Fibroblast of peridontal ligament (primary cell): ENCODE measurements at regions not wholly inside any gene's neighbourhood (a gene's known extent, or its start where the extent isn't known, plus 50 kb on each side); places are given as distances from the start of the nearest gene placed in this dataset.
"Not testable (repeated sequence)": the region's sequence is repeated elsewhere in the genome, so short reads cannot be mapped to it uniquely, and the experiment has no call there.

Experiments used
- DNase-seq: peaks from one replicate; pipeline ENCODE4 v3.0.0-alpha.2; 2010; ENCODE audit errors: extremely low read depth

DNA sequence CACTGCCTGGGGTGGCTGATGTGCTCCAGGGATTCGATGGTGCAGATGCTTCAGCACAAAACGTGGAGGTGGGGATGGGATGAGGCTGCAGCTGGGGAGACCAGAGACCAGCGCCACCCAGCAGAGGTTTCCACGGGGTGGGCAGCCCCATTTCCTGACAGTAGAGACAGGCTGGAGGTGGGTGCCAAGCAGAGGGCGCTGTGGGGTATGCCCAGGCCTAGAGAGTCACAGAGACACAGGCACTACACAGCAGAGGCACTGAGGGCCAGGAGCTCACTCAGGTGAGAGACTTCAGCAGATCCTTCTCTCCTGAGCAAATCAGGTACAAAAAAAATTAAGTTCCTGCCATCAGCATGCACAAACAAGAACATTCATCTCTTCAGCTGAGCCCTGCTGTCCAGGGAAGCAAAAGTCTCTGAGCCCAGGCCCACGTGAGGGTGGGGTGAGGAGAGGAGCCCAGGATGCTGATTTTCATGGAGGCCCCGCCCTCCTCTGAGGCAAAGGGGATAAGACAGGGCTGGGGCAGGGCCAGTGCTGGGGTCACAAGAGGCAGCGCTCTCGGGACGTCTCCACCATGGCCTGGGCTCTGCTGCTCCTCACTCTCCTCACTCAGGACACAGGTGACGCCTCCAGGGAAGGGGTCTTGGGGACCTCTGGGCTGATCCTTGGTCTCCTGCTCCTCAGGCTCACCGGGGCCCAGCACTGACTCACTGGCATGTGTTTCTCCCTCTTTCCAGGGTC lies 53.1 kb downstream of the GGTLC2 start:
- no peak for DNase-seq

DNA sequence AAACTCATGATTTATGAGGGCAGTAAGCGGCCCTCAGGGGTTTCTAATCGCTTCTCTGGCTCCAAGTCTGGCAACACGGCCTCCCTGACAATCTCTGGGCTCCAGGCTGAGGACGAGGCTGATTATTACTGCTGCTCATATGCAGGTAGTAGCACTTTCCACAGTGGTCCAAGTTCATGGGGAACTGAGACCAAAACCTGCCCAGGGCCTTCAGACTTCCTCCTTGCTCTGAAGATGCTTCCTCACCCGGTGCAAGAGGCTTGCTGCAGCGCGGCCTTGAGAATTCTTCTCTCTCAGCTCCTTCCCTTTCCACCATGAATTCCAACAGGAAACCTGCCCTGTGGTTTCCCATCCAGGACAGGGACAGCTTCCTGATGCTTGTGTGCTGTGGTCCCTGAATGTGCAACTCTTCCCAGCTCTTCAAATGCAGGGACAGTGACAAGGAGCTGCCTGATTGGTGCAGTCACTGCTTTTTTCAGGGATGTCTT lies 53.9 kb downstream of the GGTLC2 start:
- no peak for DNase-seq

DNA sequence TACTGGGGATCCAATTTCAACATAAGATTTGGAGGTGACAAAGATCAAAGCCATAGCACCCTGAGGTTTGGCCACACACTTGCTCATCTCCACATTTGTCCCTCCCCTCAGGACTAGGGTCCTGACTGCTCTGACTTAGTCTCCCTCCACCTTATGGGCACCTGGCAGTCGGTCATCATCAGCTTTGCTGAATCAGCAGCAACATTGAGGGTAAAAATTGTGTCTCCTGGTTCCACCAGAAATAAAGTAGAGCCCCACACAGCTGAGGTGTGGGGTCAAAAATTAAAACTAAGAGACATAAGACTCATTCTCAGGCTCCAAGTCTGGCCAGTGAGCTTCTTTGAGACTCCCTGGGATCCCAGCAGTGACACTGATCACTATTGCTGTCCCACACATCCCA lies 56.2 kb downstream of the GGTLC2 start:
- DNase-seq: no peak

DNA sequence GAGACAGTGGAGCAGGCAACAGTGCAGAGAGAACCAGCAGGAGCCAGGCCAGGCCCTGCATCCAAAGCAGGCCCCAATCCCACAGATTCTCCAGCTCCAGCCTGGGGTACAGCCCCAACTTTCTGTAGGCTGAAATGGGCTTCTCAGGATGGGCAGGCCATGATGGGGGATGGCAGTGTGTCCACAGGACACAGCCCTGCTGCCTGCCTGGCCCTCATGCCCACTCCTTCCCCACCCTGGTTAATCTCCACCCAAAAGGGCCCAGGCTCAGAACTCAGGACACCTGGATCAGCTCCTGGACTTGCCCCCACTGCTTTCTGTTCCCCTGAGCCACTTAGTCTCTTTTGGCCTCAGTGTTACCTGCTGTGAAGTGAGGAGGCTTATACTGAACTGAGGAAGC lies 57.1 kb downstream of the GGTLC2 start:
- DNase-seq: not testable (repeated sequence)

DNA sequence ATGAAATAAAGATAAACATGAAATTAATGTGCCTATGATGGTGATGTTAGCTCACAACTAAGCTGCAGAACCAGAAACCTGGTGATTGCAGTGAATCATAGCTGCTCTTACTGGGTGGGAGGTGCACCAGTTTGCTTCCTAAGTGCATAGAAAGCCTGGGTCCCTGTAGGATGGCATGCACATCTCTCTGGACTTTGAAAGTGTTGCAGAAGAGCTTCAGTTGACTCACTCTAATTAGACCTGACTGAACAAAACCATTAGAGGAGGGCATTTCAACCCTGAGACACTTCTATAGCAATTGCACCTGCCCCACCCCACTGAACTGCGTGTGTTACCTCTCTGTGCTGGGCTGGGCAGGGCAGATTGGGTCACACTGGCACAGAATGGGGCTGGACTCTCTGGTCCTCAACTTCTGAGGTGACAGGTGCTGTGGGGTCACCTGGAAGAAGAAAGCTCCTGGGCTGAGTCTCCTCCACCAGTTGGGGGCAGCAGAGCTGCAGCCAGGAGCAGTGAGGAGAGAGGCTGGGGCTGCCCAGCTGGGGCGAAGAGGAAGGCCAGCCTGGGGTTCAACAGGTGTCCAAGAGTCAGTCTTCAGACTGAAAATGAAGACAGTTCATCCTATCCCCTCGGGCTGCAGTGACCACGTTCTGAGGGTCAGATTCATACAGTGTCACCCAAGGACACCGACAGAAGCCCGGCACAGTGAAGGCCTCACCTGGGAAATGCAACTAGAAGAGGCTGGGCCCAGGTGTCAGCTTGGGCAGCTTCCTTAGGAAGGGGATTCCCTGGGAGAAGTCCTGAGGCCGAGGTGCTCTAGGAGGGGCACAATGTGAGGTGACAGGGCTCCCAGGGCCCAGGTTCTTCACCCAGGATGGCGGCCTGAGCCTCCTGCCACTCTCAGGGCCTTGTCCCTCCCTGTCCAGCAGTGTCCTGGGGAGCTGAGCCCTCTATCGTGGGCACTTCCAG lies 58.1 kb downstream of the GGTLC2 start:
- DNase-seq: no peak

DNA sequence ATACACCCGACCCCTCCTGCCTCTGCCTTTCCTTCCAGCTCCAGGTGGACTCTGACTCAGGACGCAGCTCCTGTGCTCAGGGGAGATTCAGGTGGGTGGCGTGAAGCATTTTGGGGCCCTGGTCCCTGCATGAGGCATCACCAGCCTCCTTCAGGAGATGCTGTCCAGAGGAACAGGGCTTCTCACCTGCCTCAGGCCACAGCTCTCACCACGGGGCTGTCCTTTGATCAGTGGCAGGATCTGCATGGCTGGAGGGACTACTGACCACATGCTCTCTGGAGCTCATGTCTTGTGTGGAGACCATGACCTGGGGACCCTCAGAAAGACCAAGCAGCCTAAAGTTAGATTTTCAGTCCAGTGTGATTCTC lies 58.8 kb downstream of the GGTLC2 start:
- no peak for DNase-seq

DNA sequence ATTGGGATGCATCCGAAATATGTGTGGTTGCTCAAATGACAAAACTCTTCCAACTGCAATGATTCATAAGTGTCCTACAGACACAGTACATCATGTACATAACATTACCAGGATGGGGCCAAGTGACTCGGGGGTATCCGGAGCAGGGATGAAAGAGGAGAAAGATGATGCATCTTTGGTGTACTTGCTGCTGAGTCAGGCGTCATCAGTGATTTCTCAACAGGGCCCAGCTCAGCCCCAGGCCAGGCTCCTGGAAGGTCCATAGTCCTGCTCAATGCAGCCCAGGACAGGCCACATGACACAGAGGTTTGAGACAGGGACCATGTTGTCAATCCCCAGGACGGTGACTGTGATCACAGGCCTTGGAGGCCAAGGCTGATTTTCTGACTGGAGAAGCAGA lies 59.3 kb downstream of the GGTLC2 start:
- peak; percentile 20 for DNase-seq

DNA sequence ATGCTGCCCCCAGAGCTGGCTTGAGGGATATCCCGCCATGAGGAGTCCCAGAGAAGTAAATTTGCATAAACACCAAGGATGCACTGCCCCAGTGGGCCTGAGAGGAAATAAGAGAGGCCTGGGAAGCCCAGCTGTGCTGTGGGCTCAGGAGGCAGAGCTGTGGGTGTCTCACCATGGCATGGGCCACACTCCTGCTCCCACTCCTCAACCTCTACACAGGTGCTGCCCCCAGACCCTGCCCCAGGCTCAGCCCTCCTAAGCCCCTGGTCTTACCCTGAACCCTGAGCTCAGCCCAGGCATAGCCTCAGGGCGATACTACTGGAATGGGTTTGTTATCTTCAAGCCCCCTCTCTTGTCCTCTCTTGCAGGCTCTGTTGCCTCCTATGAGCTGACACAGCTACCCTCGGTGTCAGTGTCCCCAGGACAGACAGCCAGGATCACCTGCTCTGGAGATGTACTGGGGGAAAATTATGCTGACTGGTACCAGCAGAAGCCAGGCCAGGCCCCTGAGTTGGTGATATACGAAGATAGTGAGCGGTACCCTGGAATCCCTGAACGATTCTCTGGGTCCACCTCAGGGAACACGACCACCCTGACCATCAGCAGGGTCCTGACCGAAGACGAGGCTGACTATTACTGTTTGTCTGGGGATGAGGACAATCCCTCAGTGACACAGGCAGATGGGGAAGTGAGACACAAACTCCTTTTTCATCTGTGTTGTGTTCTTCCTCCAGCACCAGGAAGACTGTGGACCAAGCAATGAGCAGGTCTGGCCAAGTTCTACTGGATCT lies 59.9 kb downstream of the GGTLC2 start:
- DNase-seq: no peak

DNA sequence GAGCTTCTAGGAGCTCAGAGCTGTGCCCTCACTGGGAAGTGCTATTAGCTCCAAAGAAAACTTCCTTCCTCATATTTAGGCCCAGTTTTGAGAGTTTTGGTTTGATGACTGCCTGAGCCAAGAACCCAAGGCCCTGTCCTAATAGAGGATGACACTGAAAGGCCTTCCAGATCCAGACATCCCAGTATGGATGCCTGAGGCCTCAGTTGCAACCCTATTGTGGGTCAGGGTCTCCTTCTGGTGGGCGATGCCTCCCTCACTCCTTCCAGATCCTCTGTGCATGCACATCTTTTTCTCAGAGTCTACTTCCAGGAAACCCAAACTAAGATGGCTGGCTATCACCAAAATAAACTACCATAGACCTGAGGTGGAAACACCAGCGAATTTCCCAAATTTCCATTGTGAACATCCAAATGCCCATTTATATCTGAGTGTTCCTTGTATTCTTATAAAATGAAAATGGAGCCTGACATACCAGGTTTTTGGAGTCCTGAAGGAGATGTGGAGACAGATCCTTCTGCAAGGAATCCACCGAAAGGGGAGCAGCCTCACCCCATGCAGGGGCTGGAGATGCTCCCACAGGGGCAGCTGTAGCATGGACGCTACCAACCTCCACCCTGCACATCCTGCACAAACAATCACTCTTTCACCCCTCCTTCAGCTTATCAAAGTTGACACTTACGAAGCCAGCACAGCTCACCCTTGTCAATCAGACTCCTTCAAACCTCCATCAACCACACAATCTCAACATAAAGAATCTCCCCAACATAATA lies 61.1 kb downstream of the GGTLC2 start:
- no peak for DNase-seq

DNA sequence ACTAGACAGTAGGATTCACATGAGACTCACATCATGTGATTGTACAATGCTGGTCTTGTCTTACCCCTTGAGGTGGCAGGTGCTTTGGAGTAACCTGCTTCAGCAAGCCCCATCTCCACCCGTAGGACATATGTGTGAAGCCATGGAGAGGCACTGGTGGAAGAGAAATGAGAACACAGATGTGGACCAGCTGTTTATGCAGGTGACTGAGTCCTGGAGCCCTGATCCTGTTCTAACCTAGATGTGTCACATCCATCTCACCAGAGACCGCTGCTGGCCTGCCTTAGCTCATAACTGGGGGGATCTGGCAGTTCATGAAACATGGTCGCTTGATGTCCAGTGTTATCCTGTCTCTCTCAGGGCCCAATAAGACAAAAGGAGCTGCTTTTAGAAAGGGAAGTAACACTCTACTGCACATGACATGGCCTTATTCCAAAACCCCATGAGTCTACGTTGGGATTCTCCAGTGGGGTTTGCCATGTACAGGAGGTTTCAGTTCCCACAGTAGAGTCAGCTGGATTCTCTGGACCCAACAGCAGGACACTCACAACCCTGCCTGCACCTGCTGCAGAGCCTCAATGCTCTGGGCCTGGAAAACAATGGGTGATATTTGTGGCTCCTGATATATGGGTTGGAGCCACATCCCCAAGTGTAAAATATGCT lies 62.0 kb downstream of the GGTLC2 start:
- no peak for DNase-seq

DNA sequence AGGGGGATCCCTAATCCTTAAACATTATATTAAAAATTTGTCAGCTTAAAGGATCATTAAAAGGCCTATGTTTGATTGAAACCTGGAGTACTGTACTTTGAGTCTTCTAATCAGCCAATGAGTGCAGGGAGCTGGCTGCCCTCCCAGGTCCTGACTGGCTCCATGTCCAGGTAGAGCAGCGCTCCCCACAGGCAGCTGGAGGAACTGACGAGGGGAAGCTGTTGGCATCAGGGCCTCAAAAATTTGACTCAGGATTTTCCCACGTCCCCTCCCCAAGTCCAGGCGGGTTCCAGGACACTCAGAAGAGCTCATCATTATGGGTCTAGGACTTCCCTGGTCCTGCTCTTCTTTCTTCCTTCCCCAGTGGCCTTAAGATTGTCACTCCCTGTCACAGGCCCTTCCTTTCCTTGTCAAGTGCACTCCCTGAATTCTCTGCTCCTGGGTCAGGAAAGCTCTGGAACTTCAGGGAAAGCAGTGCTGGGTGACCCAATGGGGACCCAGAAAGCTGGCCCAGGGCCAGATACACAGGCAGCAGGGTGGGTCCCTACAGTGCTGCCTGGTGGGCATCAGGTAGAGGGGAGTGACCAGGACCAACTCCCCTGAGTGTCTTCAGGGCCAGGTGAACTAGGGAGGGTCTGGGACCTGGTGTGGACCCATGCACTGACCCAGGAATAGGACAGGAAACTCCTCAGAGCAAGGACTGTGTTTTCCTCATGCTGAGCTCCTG lies 65.5 kb downstream of the GGTLC2 start:
- DNase-seq: no peak

DNA sequence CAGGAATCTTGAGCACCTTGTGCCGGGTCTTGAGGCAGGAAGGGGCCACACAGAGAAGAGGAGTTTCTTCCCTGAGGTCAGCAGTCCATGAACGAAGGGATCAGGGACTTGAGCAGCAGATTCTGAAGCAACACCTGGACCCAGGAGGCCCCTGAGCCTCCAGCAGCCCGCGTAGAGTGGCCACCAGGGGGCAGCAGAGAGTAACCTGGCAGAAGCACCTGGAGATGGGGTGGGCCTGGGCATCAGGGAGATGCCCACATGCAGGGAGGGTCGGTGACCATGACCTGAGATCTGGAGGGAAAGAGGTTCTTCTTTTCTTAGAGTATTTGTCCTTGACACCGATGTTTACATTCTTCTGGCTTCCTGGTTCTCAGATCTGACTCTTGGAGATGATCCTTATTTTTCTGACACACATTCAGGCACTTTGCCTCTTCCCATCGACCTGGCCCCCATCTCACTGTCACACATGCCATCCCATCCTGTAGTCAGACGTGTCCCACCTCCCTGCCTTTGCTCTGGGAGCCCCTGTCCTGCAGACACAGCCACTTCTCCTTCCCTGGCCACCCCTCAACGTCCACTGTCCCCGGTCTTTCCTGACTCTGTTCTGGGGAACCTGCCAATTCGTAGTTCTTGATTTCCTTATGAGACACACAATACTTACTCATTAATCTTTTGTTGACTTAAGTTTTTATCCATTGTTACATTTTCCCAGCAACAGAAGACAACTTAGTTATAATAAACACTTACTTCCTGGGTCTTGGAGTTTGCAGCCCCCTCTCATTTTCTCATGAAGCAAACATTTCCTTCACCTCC lies 66.5 kb downstream of the GGTLC2 start:
- peak; percentile 15 for DNase-seq

DNA sequence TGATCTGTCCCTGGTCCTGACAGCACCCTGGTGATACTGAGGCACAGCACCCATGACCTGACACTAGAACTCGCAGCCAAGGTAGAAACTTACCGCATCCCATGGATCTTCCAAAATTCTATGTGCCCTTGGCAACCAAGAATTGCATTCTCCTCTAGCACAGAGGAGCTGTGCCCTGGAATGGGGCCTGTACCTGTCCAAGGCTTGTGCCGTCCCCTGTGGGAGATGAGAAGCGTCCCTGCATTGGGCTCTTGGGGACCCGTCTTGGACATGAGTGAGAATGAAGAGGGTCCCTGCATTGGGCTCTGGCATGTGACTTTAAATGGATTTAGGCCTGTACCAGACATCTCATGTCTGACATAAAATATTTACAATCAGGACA lies 67.1 kb downstream of the GGTLC2 start:
- no peak for DNase-seq

DNA sequence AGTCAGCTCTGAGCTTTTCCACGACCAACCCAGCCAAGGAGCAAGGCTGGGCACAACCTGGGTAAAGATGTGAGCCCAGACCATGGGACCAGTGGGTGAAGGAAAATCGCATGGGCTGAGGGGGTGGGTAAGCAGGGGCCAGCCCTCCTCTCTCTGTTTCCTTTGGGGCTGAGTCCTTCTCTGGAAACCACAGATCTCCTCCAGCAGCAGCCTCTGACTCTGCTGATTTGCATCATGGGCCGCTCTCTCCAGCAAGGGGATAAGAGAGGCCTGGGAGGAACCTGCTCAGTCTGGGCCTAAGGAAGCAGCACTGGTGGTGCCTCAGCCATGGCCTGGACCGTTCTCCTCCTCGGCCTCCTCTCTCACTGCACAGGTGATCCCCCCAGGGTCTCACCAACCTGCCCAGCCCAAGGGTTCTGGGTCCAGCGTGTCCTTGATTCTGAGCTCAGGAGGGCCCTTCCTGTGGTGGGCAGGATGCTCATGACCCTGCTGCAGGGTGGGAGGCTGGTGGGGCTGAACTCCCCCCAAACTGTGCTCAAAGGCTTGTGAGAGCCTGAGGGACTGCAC lies 67.8 kb downstream of the GGTLC2 start:
- DNase-seq: no peak

DNA sequence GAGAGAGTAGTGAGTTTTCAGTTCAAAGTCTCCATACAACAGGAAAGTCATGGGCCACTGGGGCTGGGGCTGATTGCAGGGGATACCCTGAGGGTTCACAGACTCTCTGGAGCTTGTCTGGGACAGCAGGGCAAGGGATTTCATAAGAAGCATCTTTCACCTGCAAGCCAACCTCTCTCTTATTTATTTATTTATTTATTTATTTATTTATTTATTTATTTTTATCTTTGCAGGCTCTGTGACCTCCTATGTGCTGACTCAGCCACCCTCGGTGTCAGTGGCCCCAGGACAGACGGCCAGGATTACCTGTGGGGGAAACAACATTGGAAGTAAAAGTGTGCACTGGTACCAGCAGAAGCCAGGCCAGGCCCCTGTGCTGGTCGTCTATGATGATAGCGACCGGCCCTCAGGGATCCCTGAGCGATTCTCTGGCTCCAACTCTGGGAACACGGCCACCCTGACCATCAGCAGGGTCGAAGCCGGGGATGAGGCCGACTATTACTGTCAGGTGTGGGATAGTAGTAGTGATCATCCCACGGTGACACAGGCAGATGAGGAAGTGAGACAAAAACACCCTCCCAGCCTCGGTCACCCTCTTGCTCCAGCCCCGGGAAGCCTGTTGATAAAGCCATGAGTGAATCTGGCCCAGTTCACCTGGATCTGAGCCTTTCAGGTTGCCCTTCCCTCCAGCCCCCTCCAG lies 68.4 kb downstream of the GGTLC2 start:
- no peak for DNase-seq

DNA sequence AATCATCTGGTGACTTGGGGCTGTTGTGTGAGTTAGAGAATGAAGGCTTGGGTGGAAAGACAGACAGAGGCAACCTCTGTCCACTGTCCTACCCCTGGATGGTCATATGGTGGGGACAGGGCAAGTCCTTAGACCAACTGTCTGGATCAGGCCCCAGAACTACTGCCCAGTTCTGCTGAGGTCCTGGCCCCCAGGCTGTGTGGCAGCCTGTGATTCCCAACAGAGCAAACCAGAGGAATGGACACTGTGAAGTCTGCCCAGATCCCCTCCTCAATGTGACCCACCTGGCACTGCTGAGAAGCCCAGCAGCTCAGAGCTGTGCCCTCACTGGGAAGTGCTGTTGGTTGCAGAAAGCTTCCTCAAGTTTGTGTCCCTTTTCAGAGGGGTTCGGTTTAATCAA lies 69.0 kb downstream of the GGTLC2 start:
- DNase-seq: no peak

DNA sequence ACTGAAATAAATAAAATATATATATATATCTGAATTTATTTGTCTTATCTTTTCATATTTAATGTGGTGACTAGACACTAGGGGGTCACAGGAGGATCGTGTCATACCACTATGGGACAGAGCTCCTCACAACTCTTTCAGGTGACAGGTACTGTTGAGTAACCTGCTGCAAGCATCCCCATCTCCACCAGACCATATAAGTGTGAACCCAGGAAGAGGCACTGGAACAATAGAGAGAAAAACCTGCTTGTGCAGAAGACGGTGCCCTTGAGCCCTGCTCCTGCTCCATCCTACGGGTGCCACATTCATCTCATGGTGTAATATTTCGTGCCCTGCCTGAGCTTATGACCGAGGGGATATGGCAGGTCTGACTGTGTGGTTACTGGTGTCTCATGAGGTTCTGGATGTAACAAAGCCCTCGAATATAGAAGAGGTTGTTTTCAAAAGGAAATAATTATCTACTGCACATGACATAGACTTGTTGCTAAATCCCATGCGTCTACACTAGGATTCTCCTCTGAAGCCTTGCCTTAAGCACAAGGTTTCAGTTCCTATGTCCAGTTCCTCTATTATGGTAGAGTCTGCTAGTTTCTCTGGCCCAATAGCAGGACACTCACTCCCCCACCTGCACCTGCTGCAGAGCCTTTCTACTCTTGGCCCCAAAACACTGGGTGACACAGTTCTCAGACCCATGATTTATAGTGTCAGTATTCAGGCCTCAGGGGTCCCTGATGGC lies 70.4 kb downstream of the GGTLC2 start:
- DNase-seq: no peak
